A673 (cell line): ENCODE measurements at regions not wholly inside any gene's neighbourhood (a gene's known extent, or its start where the extent isn't known, plus 50 kb on each side); places are given as distances from the start of the nearest gene placed in this dataset.

Source experiments
- CTCF ChIP-seq: fragments of 300-800, 200-600 bp; sonication (generic); conservative IDR thresholded peaks from 2 replicates; pipeline ENCODE4 v1.5.1; 2017; ENCODE audit warnings: low read depth, mild to moderate bottlenecking, antibody characterized with exemption, low read length, moderate library complexity, mixed read lengths
- EZH2 ChIP-seq: fragments of 200-600 bp; sonication (generic); IDR thresholded peaks from 2 replicates; pipeline ENCODE4 v1.6.1; 2017; ENCODE audit warnings: borderline replicate concordance, low read depth, mild to moderate bottlenecking, mixed read lengths, antibody characterized with exemption, low read length; ENCODE audit not compliant: poor library complexity, severe bottlenecking

GRCh38 chr7:35866186-35866585 is 65.3 kb downstream of the SEPTIN7 start:
- TF ChIP-seq EZH2, result no peak
- TF ChIP-seq CTCF, result no peak
